GM23338 (cell line): ENCODE measurements at regions not wholly inside any gene's neighbourhood (a gene's known extent, or its start where the extent isn't known, plus 50 kb on each side); places are given as distances from the start of the nearest gene placed in this dataset.

Experiments used
- ATAC-seq: fragments of 200-7000 bp; cut with Tn5 transposase; 3 replicates; pipeline ENCODE4 v1.9.1; 2020
- DNase-seq: peaks from one replicate; pipeline ENCODE4 v3.0.0-alpha.2; 2015; ENCODE audit warnings: low spot score
- H2AFZ ChIP-seq: fragments of 200-600 bp; sonication (generic); 2 replicates; pipeline ENCODE4 v1.8.0; 2016; ENCODE audit warnings: antibody characterized with exemption, mild to moderate bottlenecking, moderate library complexity
- H3F3A ChIP-seq: fragments of 200-600 bp; sonication (generic); replicated peaks from 2 replicates; pipeline ENCODE4 v1.8.0; 2017; ENCODE audit warnings: antibody characterized with exemption, mixed run types, low read depth
- H3K27ac ChIP-seq: fragments of 200-600 bp; sonication (generic); 2 replicates; pipeline ENCODE4 v1.6.1; 2016; ENCODE audit warnings: low read depth
- H3K27me3 ChIP-seq: fragments of 200-600 bp; sonication (generic); 2 replicates; pipeline ENCODE4 v1.8.0; 2016; ENCODE audit warnings: mild to moderate bottlenecking, mixed run types, moderate library complexity; ENCODE audit not compliant: insufficient read depth
- H3K36me3 ChIP-seq: fragments of 200-600 bp; sonication (generic); 2 replicates; pipeline ENCODE4 v1.8.0; 2016; ENCODE audit warnings: mild to moderate bottlenecking; ENCODE audit not compliant: insufficient read depth
- H3K4me1 ChIP-seq: fragments of 200-600 bp; sonication (generic); 2 replicates; pipeline ENCODE4 v1.8.0; 2016; ENCODE audit warnings: mild to moderate bottlenecking, moderate library complexity; ENCODE audit not compliant: insufficient read depth
- H3K4me2 ChIP-seq: fragments of 200-600 bp; sonication (generic); 2 replicates; pipeline ENCODE4 v1.7.1; 2017; ENCODE audit warnings: mixed run types
- H3K4me3 ChIP-seq: fragments of 200-600 bp; sonication (generic); 2 replicates; pipeline ENCODE4 v1.6.1; 2016; ENCODE audit warnings: mixed run types
- H3K79me2 ChIP-seq: fragments of 200-600 bp; sonication (generic); replicated peaks from 2 replicates; pipeline ENCODE4 v1.8.0; 2017; ENCODE audit warnings: mild to moderate bottlenecking; ENCODE audit not compliant: insufficient read depth
- H3K9me2 ChIP-seq: fragments of 200-600 bp; sonication (generic); 2 replicates; pipeline ENCODE4 v1.8.0; 2017; ENCODE audit not compliant: insufficient read depth
- H4K20me1 ChIP-seq: fragments of 200-600 bp; sonication (generic); replicated peaks from 2 replicates; pipeline ENCODE4 v1.8.0; 2017; ENCODE audit warnings: mild to moderate bottlenecking; ENCODE audit not compliant: insufficient read depth
- H3K27ac Mint-ChIP-seq: 2 replicates; pipeline ENCODE4 v1.8.0; 2020; ENCODE audit warnings: inconsistent platforms, mild to moderate bottlenecking, moderate library complexity, mixed read lengths
- H3K27me3 Mint-ChIP-seq: 3 replicates; pipeline ENCODE4 v1.8.0; 2022; ENCODE audit warnings: low read depth, mild to moderate bottlenecking, moderate library complexity, mixed read lengths, inconsistent platforms; ENCODE audit not compliant: insufficient read depth, poor library complexity
- H3K36me3 Mint-ChIP-seq: 3 replicates; pipeline ENCODE4 v1.8.0; 2021; ENCODE audit warnings: low read depth, mild to moderate bottlenecking, inconsistent platforms, moderate library complexity, mixed read lengths
- H3K4me1 Mint-ChIP-seq: 3 replicates; pipeline ENCODE4 v1.8.0; 2020; ENCODE audit warnings: mild to moderate bottlenecking, inconsistent platforms, mixed read lengths
- H3K4me3 Mint-ChIP-seq: 3 replicates; pipeline ENCODE4 v1.8.0; 2021; ENCODE audit warnings: moderate library complexity, mild to moderate bottlenecking, inconsistent platforms, mixed read lengths
- H3K9me3 Mint-ChIP-seq: 3 replicates; pipeline ENCODE4 v1.8.0; 2020; ENCODE audit warnings: moderate library complexity, mild to moderate bottlenecking, inconsistent platforms, mixed read lengths
- CREB1 ChIP-seq: fragments of 250-450 bp; sonication (Bioruptor Pico); IDR thresholded peaks from 2 replicates; pipeline ENCODE4 v1.5.0; 2020; ENCODE audit warnings: low read depth, mild to moderate bottlenecking, moderate library complexity
- CTCF ChIP-seq, 2 experiments: fragments of 200-600 bp in 1 of 2; sonication (generic) in 1 of 2; conservative IDR thresholded peaks; 2 replicates each; pipeline versions ENCODE4 v1.5.1 to v1.6.1; 2016 to 2017; ENCODE audit warnings: antibody characterized with exemption in 2 of 2, low read depth in 2 of 2, mild to moderate bottlenecking in 2 of 2, moderate library complexity in 1 of 2
- ETS1 ChIP-seq: IDR thresholded peaks from 2 replicates; pipeline ENCODE4 v1.6.1; 2016; ENCODE audit warnings: antibody characterized with exemption
- EZH2 ChIP-seq: fragments of 200-600 bp; sonication (generic); IDR thresholded peaks from one replicate; pipeline ENCODE4 v1.8.0; 2017; ENCODE audit warnings: antibody characterized with exemption, mild to moderate bottlenecking, low read depth; ENCODE audit not compliant: unreplicated experiment
- EZH2phosphoT487 ChIP-seq: fragments of 200-600 bp; sonication (generic); IDR thresholded peaks from one replicate; pipeline ENCODE4 v1.8.1; 2018; ENCODE audit warnings: antibody characterized with exemption; ENCODE audit not compliant: unreplicated experiment
- JUNB ChIP-seq: IDR thresholded peaks from one replicate; pipeline ENCODE4 v1.6.1; 2016; ENCODE audit warnings: antibody characterized with exemption; ENCODE audit not compliant: unreplicated experiment
- NANOG ChIP-seq: IDR thresholded peaks from 2 replicates; pipeline ENCODE4 v1.6.1; 2016; ENCODE audit warnings: antibody characterized with exemption, borderline replicate concordance
- POLR2AphosphoS5 ChIP-seq: IDR thresholded peaks from 2 replicates; pipeline ENCODE4 v1.6.1; 2016; ENCODE audit warnings: antibody characterized with exemption, low read depth
- REST ChIP-seq: IDR thresholded peaks from one replicate; pipeline ENCODE4 v1.6.1; 2018; ENCODE audit warnings: antibody characterized with exemption; ENCODE audit not compliant: unreplicated experiment
- STAT1 ChIP-seq: IDR thresholded peaks from one replicate; pipeline ENCODE4 v1.6.1; 2016; ENCODE audit warnings: antibody characterized with exemption; ENCODE audit not compliant: unreplicated experiment
- ZNF114 ChIP-seq: fragments of 250-450 bp; sonication (Bioruptor Pico); IDR thresholded peaks from 2 replicates; pipeline ENCODE4 v1.5.0; 2020; ENCODE audit warnings: mild to moderate bottlenecking, moderate library complexity
- ZNF331 ChIP-seq: fragments of 250-450 bp; sonication (Bioruptor Pico); IDR thresholded peaks from 2 replicates; pipeline ENCODE4 v1.5.0; 2020; ENCODE audit warnings: low read depth, mild to moderate bottlenecking, moderate library complexity
- ZNF462 ChIP-seq: fragments of 250-450 bp; sonication (Bioruptor Pico); IDR thresholded peaks from 2 replicates; pipeline ENCODE4 v1.5.0; 2020; ENCODE audit warnings: mild to moderate bottlenecking, moderate library complexity

DNA sequence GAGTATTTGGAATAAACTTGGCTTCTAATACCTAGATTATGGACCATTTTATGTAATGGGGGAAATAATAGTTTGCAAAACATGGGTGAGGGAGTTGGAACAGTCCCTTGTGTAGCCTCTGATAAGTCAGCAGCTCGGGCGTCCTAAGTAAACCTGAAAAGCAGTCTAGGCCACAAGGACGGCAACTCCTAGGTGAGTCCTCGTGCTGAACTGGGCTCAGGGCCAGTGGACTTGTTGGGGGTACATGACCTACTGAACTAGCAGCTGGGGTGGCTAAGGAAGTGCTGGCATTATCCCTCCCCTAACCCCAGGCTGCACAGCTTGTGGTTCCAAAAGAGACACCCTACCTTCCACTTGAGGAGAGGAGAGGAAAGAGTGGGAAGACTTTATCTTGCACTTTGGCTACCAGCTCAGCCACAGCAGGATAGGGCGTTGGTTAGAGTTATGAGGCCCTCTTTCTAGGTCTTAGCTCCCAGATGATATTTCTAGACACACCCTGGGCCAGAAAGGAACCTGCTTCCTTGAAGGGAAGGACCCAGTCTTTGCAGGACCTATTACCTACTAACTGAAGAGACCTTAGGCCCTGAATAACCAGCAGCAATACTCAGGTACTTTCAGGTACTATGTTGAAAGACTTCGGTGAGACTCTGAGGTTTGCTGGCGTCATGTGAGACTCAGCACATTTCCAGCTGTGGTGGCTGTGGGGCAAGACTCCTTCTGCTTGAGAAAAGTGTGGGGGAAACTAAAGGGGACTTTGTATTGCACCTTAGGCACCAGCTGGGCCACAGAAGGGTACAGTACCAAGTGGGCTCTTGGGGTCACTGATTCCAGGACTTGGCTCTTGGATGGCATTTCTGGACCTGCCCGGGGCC is 71.0 kb downstream of the AQP4 start:
- Mint-ChIP-seq H3K27me3 (peaks cover 1% of the 10 kb centered on the region), H3K9me3 (no peaks in the 10 kb centered on the region), H3K4me1 (peaks cover 2% of the 10 kb centered on the region; the same call in 2 of the 3 replicates), H3K27ac (no peak overlapping the region), H3K36me3 (no peaks in the 10 kb centered on the region), H3K4me3 (no peak overlapping the region)
- DNase-seq (no peak), ATAC-seq (no peak)
- Histone ChIP-seq H3K79me2 (no peaks in the 10 kb centered on the region), H3K27ac (no peak overlapping the region), H3K27me3 (no peaks in the 10 kb centered on the region), H3K36me3 (no peaks in the 10 kb centered on the region), H4K20me1 (no peaks in the 10 kb centered on the region), H3F3A (no peaks in the 10 kb centered on the region), H3K9me2 (no peaks in the 10 kb centered on the region), H3K4me2 (no peak overlapping the region), H3K4me1 (no peaks in the 10 kb centered on the region), H3K4me3 (no peak overlapping the region), H2AFZ (no peak overlapping the region)
- TF ChIP-seq NANOG = no peak
- TF ChIP-seq JUNB = no peak
- no peak for TF ChIP-seq CREB1 (CRISPR knock-in tag)
- no peak for TF ChIP-seq ETS1
- no peak for TF ChIP-seq EZH2
- TF ChIP-seq POLR2AphosphoS5 = no peak
- TF ChIP-seq CTCF (conservative IDR thresholded peaks at IDR 0.05; ENCODE audit: low read depth in 2 of 2) = no peak
- no peak for TF ChIP-seq STAT1
- TF ChIP-seq ZNF331 = no peak
- TF ChIP-seq ZNF114 = no peak
- TF ChIP-seq EZH2phosphoT487 = no peak
- TF ChIP-seq ZNF462 = no peak
- TF ChIP-seq REST = no peak
